T-cell (primary cell): ENCODE measurements at regions not wholly inside any gene's neighbourhood (a gene's known extent, or its start where the extent isn't known, plus 50 kb on each side); places are given as distances from the start of the nearest gene placed in this dataset.

Experiments
- ATAC-seq, 4 experiments: fragments of 200-7000 bp in 3 of 4; fragments of 150-1000 bp in 1 of 4; cut with Tn5 transposase; replicated peaks in 1 of 4; 1 replicate in 3 of 4; 2 replicates in 1 of 4; pipeline ENCODE4 v1.10.0; 2021; ENCODE audit warnings: moderate library complexity in 3 of 4, mild to moderate bottlenecking in 2 of 4, moderate number of reproducible peaks in 1 of 4
- CTCF ChIA-PET, 2 donors: fragments of 300-600 bp; sonication (Branson Sonifier 250); formaldehyde crosslinking; loops; one replicate each; lab custom pipeline; 2022; ENCODE audit warnings: antibody characterized with exemption in 2 of 2; lab: Charles Lee
- POLR2A ChIA-PET, 2 donors: fragments of 300-600 bp; sonication (Branson Sonifier 250); formaldehyde crosslinking; loops; one replicate each; lab custom pipeline; 2022; ENCODE audit warnings: antibody characterized with exemption in 2 of 2; lab: Charles Lee
- DNase-seq, 35 experiments: peaks; one replicate each; pipeline versions ENCODE4 v3.0.0 to v3.0.0-alpha.2; 2013 to 2023
- H3K27ac ChIP-seq: one replicate; pipeline ENCODE4 v1.5.1; 2013; ENCODE audit warnings: low read length
- H3K27me3 ChIP-seq, 2 experiments: replicated peaks in 1 of 2; 1 replicate in 1 of 2; 2 replicates in 1 of 2; pipeline versions ENCODE4 v1.6.1 to v1.7.0; 2013; ENCODE audit warnings: low read length in 1 of 2, mixed read lengths in 1 of 2; ENCODE audit not compliant: control insufficient read depth in 2 of 2, insufficient read depth in 2 of 2; ENCODE audit errors: extremely low read depth in 1 of 2
- H3K36me3 ChIP-seq, 2 donors: 1 replicate in 1 of 2; 2 replicates in 1 of 2; pipeline versions ENCODE4 v1.6.1 to v1.7.0; 2013; ENCODE audit warnings: low read length in 1 of 2; ENCODE audit not compliant: control insufficient read depth in 2 of 2, insufficient read depth in 1 of 2; ENCODE audit errors: extremely low read depth in 1 of 2
- H3K4me1 ChIP-seq, 2 experiments: 1 replicate in 1 of 2; 2 replicates in 1 of 2; pipeline versions ENCODE4 v1.6.1 to v1.7.0; 2013; ENCODE audit warnings: low read length in 2 of 2, mixed read lengths in 1 of 2; ENCODE audit not compliant: insufficient read depth in 2 of 2, control insufficient read depth in 1 of 2; ENCODE audit errors: extremely low read depth in 1 of 2
- H3K4me3 ChIP-seq, 2 donors: 1 replicate in 1 of 2; 2 replicates in 1 of 2; pipeline versions ENCODE4 v1.5.1 to v1.7.0; 2013; ENCODE audit warnings: mild to moderate bottlenecking in 2 of 2, low read length in 1 of 2, moderate library complexity in 1 of 2; ENCODE audit not compliant: control insufficient read depth in 1 of 2; ENCODE audit errors: extremely low read depth in 1 of 2
- H3K9me3 ChIP-seq: 2 replicates; pipeline ENCODE4 v1.7.0; 2013
- H3K27ac Mint-ChIP-seq, 2 donors: one replicate each; pipeline ENCODE4 v1.8.0; 2020 to 2021; ENCODE audit warnings: mild to moderate bottlenecking in 2 of 2, mixed read lengths in 2 of 2
- H3K27me3 Mint-ChIP-seq, 2 donors: one replicate each; pipeline ENCODE4 v1.8.0; 2021 to 2022; ENCODE audit warnings: mixed read lengths in 2 of 2
- H3K36me3 Mint-ChIP-seq: one replicate; pipeline ENCODE4 v1.8.0; 2021; ENCODE audit warnings: mixed read lengths
- H3K4me1 Mint-ChIP-seq, 3 donors: one replicate each; pipeline ENCODE4 v1.8.0; 2020 to 2022; ENCODE audit warnings: mixed read lengths in 3 of 3, mild to moderate bottlenecking in 1 of 3
- H3K4me3 Mint-ChIP-seq, 3 donors: one replicate each; pipeline ENCODE4 v1.8.0; 2020 to 2022; ENCODE audit warnings: mild to moderate bottlenecking in 3 of 3, mixed read lengths in 3 of 3, moderate library complexity in 3 of 3
- H3K9me3 Mint-ChIP-seq, 3 donors: one replicate each; pipeline ENCODE4 v1.8.0; 2020 to 2022; ENCODE audit warnings: mixed read lengths in 3 of 3
- WGBS: methylation state at CpG from one replicate; pipeline ENCODE4 v1.1.5; 2013; ENCODE audit warnings: missing lambda C conversion rate; ENCODE audit not compliant: insufficient coverage; 5-methylcytosine and 5-hydroxymethylcytosine counted together

GRCh38 chr12:19757317-19757877 lies 318.1 kb downstream of the AEBP2 start:
- no peaks in the 10 kb centered on the region for H3K27me3 Mint-ChIP-seq
- no peak for ATAC-seq
- H3K36me3 ChIP-seq: no peaks in the 10 kb centered on the region
- no peak overlapping the region for H3K27ac ChIP-seq
- DNase-seq: peak in 1 of 35 experiments; percentile 12
- H3K4me1 ChIP-seq: no peaks in the 10 kb centered on the region
- H3K4me3 Mint-ChIP-seq: no peak overlapping the region
- ChIA-PET CTCF (no interaction called here), POLR2A (no interaction called here)
- no CpG with 5 or more reads among the region's 7 CpGs for WGBS
- H3K9me3 ChIP-seq: no peaks in the 10 kb centered on the region
- no peaks in the 10 kb centered on the region for H3K36me3 Mint-ChIP-seq
- H3K27me3 ChIP-seq: peaks cover 0 to 3% of the 10 kb centered on the region in 2 experiments
- H3K4me3 ChIP-seq: no peak overlapping the region
- no peak overlapping the region for H3K27ac Mint-ChIP-seq
- H3K4me1 Mint-ChIP-seq: no peaks in the 10 kb centered on the region
- peaks cover 14 to 15% (median 14%) of the 10 kb centered on the region in 3 donors for H3K9me3 Mint-ChIP-seq

GRCh38 chr12:19759227-19759626 lies 319.9 kb downstream of the AEBP2 start:
- no peaks in the 10 kb centered on the region for H3K4me1 ChIP-seq
- Mint-ChIP-seq H3K4me1 (no peaks in the 10 kb centered on the region), H3K27me3 (no peaks in the 10 kb centered on the region), H3K36me3 (no peaks in the 10 kb centered on the region), H3K9me3 (no peaks in the 10 kb centered on the region), H3K27ac (no peak overlapping the region), H3K4me3 (no peak overlapping the region)
- DNase-seq: no peak
- no peak for ATAC-seq
- no peak overlapping the region for H3K27ac ChIP-seq
- POLR2A ChIA-PET: no interaction called here
- CTCF ChIA-PET: no interaction called here
- H3K27me3 ChIP-seq: peaks cover 0 to 12% of the 10 kb centered on the region in 2 experiments
- no peaks in the 10 kb centered on the region for H3K9me3 ChIP-seq
- no peak overlapping the region for H3K4me3 ChIP-seq
- H3K36me3 ChIP-seq: no peaks in the 10 kb centered on the region

- H3K36me3 ChIP-seq: no peaks in the 10 kb centered on the region
- H3K9me3 Mint-ChIP-seq: peaks cover 0 to 5% (median 5%) of the 10 kb centered on the region in 3 donors
- H3K27ac Mint-ChIP-seq: no peak overlapping the region
- no peak overlapping the region for H3K27ac ChIP-seq
- WGBS: no CpG with 5 or more reads among the region's 2 CpGs
- no peak overlapping the region for H3K4me3 ChIP-seq
- DNase-seq (no peak), ATAC-seq (no peak)
- peaks cover 0 to 12% of the 10 kb centered on the region in 2 experiments for H3K27me3 ChIP-seq
- no peak overlapping the region for H3K4me3 Mint-ChIP-seq
- H3K4me1 ChIP-seq: no peaks in the 10 kb centered on the region
- H3K27me3 Mint-ChIP-seq: no peaks in the 10 kb centered on the region
- no peaks in the 10 kb centered on the region for H3K9me3 ChIP-seq
- CTCF ChIA-PET: interaction anchor here in 1 of 2 donors (0.6 kb wide), 1 partner anchor 10 kb away, joined by 3 read pairs; no protein-coding TSS in a partner anchor
- no peaks in the 10 kb centered on the region for H3K4me1 Mint-ChIP-seq
- POLR2A ChIA-PET: no interaction called here
- H3K36me3 Mint-ChIP-seq: no peaks in the 10 kb centered on the region
Measured at GRCh38 chr12:19760611-19761010, 321.3 kb downstream of the AEBP2 start.

GRCh38 chr12:19761463-19761862 lies 322.2 kb downstream of the AEBP2 start:
- no peak for ATAC-seq
- Histone ChIP-seq H3K27me3 (peaks cover 0 to 12% of the 10 kb centered on the region in 2 experiments), H3K36me3 (no peaks in the 10 kb centered on the region), H3K27ac (no peak overlapping the region), H3K4me3 (no peak overlapping the region), H3K9me3 (no peaks in the 10 kb centered on the region), H3K4me1 (no peaks in the 10 kb centered on the region)
- Mint-ChIP-seq H3K9me3 (peaks cover 0 to 5% (median 5%) of the 10 kb centered on the region in 3 donors), H3K27ac (no peak overlapping the region), H3K4me1 (no peaks in the 10 kb centered on the region), H3K36me3 (no peaks in the 10 kb centered on the region), H3K4me3 (no peak overlapping the region), H3K27me3 (no peaks in the 10 kb centered on the region)
- ChIA-PET POLR2A (no interaction called here), CTCF (no interaction called here)
- no CpG with 5 or more reads among the region's 1 CpG for WGBS
- DNase-seq: no peak

GRCh38 chr12:19763488-19763887 lies 324.2 kb downstream of the AEBP2 start:
- ATAC-seq (no peak), DNase-seq (no peak)
- H3K27ac Mint-ChIP-seq: no peak overlapping the region
- Histone ChIP-seq H3K27ac (no peak overlapping the region), H3K36me3 (no peaks in the 10 kb centered on the region), H3K4me3 (no peak overlapping the region), H3K9me3 (no peaks in the 10 kb centered on the region), H3K27me3 (peaks cover 0 to 12% of the 10 kb centered on the region in 2 experiments), H3K4me1 (no peaks in the 10 kb centered on the region)
- peaks cover 5 to 6% (median 5%) of the 10 kb centered on the region in 3 donors for H3K9me3 Mint-ChIP-seq
- WGBS: 80% methylated on average over 1 of the region's 1 CpG
- ChIA-PET CTCF (interaction anchor here (0.6 kb wide), 2 partner anchors 15 to 1152 kb away, joined by 3 to 4 read pairs; no protein-coding TSS in a partner anchor), POLR2A (no interaction called here)
- no peaks in the 10 kb centered on the region for H3K36me3 Mint-ChIP-seq
- H3K27me3 Mint-ChIP-seq: no peaks in the 10 kb centered on the region
- no peaks in the 10 kb centered on the region for H3K4me1 Mint-ChIP-seq
- no peak overlapping the region for H3K4me3 Mint-ChIP-seq

GRCh38 chr12:19764408-19764807 lies 325.1 kb downstream of the AEBP2 start:
- H3K27ac ChIP-seq: no peak overlapping the region
- no peak overlapping the region for H3K4me3 ChIP-seq
- Mint-ChIP-seq H3K4me3 (no peak overlapping the region), H3K9me3 (peaks cover 5 to 6% (median 5%) of the 10 kb centered on the region in 3 donors), H3K27ac (no peak overlapping the region), H3K27me3 (no peaks in the 10 kb centered on the region), H3K4me1 (no peaks in the 10 kb centered on the region), H3K36me3 (no peaks in the 10 kb centered on the region)
- H3K4me1 ChIP-seq: no peaks in the 10 kb centered on the region
- WGBS: no CpG with 5 or more reads among the region's 3 CpGs
- CTCF ChIA-PET: no interaction called here
- H3K36me3 ChIP-seq: no peaks in the 10 kb centered on the region
- DNase-seq: no peak
- no peaks in the 10 kb centered on the region for H3K9me3 ChIP-seq
- POLR2A ChIA-PET: no interaction called here
- H3K27me3 ChIP-seq: peaks cover 0 to 12% of the 10 kb centered on the region in 2 experiments
- ATAC-seq: no peak
